MM.1S (cell line): ENCODE measurements at regions not wholly inside any gene's neighbourhood (a gene's known extent, or its start where the extent isn't known, plus 50 kb on each side); places are given as distances from the start of the nearest gene placed in this dataset.

ENCODE experiments used
- DNase-seq: peaks from one replicate; pipeline ENCODE4 v3.0.0-alpha.2; 2015
- H2AFZ ChIP-seq: fragments of 300-600 bp; sonication (generic); 2 replicates; pipeline ENCODE4 v1.6.0; 2016; ENCODE audit warnings: antibody characterized with exemption, low read length
- H3F3A ChIP-seq: fragments of 300-600 bp; sonication (generic); 2 replicates; pipeline ENCODE4 v1.6.1; 2016; ENCODE audit warnings: mild to moderate bottlenecking, antibody characterized with exemption, low read length, moderate library complexity, mixed read lengths; ENCODE audit not compliant: insufficient read depth
- H3K27ac ChIP-seq: fragments of 300-600 bp; sonication (generic); 2 replicates; pipeline ENCODE4 v1.5.1; 2016; ENCODE audit warnings: mild to moderate bottlenecking, low read length
- H3K27me3 ChIP-seq: fragments of 300-600 bp; sonication (generic); replicated peaks from 2 replicates; pipeline ENCODE4 v1.6.0; 2016; ENCODE audit warnings: low read length; ENCODE audit not compliant: insufficient read depth
- H3K36me3 ChIP-seq: fragments of 300-600 bp; sonication (generic); replicated peaks from 2 replicates; pipeline ENCODE4 v1.6.1; 2016; ENCODE audit warnings: mild to moderate bottlenecking, low read length, mixed read lengths; ENCODE audit not compliant: insufficient read depth
- H3K4me1 ChIP-seq: fragments of 300-600 bp; sonication (generic); 2 replicates; pipeline ENCODE4 v1.6.1; 2016; ENCODE audit warnings: low read length, mixed read lengths
- H3K4me2 ChIP-seq: fragments of 300-600 bp; sonication (generic); 2 replicates; pipeline ENCODE4 v1.6.0; 2016; ENCODE audit warnings: low read depth, low read length
- H3K4me3 ChIP-seq: fragments of 300-600 bp; sonication (generic); 2 replicates; pipeline ENCODE4 v1.5.1; 2016; ENCODE audit warnings: low read length, mixed read lengths
- H3K79me2 ChIP-seq: fragments of 300-600 bp; sonication (generic); 2 replicates; pipeline ENCODE4 v1.6.1; 2016; ENCODE audit warnings: mixed run types, low read length, mixed read lengths
- H3K9ac ChIP-seq: fragments of 300-600 bp; sonication (generic); 2 replicates; pipeline ENCODE4 v1.6.1; 2016; ENCODE audit warnings: low read length, mixed read lengths
- H3K9me2 ChIP-seq: fragments of 300-600 bp; sonication (generic); replicated peaks from 2 replicates; pipeline ENCODE4 v1.6.1; 2016; ENCODE audit warnings: mild to moderate bottlenecking, low read length, mixed read lengths; ENCODE audit not compliant: insufficient read depth
- H3K9me3 ChIP-seq: fragments of 300-600 bp; sonication (generic); replicated peaks from 2 replicates; pipeline ENCODE4 v1.6.1; 2016; ENCODE audit warnings: mild to moderate bottlenecking, low read length, mixed read lengths; ENCODE audit not compliant: insufficient read depth
- H4K20me1 ChIP-seq: fragments of 300-600 bp; sonication (generic); 2 replicates; pipeline ENCODE4 v1.6.1; 2016; ENCODE audit warnings: mild to moderate bottlenecking, low read length, moderate library complexity, mixed read lengths; ENCODE audit not compliant: insufficient read depth
- EZH2 ChIP-seq: fragments of 300-600 bp; sonication (generic); optimal IDR thresholded peaks from 2 replicates; pipeline ENCODE3; 2017; ENCODE audit warnings: low read depth, mild to moderate bottlenecking, antibody characterized with exemption, low read length, mixed read lengths
- EZH2phosphoT487 ChIP-seq: fragments of 300-600 bp; sonication (generic); IDR thresholded peaks from 2 replicates; pipeline ENCODE4 v1.6.1; 2018; ENCODE audit warnings: antibody characterized with exemption, low read length
- TF ChIP-seq, protein P1 (sequence below): fragments of 300-600 bp; sonication (generic); IDR thresholded peaks from 2 replicates; pipeline ENCODE4 v1.5.1; 2016; ENCODE audit warnings: antibody characterized with exemption, low read length, mixed read lengths

DNA sequence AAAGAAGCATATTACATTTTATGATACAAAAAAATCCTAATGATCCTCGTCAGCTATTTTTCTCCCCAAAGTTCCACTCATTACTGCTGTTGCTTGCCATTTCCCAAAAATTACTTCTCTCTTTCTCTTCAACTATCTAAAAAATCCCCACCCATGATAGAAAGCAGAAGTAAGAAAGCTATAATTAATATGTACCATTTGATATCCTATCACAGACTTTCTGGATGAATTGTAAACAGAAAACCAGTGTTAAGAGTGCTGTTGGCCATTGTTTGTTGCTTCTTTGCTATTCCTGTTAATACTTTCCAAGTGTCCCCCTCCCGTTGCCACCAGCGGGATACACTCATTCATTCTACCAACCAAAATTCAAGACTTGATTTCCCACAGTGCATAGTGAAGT, 136.3 kb upstream of the SMARCA2 start:
- TF ChIP-seq EZH2: no peak
- TF ChIP-seq, protein P1, sequence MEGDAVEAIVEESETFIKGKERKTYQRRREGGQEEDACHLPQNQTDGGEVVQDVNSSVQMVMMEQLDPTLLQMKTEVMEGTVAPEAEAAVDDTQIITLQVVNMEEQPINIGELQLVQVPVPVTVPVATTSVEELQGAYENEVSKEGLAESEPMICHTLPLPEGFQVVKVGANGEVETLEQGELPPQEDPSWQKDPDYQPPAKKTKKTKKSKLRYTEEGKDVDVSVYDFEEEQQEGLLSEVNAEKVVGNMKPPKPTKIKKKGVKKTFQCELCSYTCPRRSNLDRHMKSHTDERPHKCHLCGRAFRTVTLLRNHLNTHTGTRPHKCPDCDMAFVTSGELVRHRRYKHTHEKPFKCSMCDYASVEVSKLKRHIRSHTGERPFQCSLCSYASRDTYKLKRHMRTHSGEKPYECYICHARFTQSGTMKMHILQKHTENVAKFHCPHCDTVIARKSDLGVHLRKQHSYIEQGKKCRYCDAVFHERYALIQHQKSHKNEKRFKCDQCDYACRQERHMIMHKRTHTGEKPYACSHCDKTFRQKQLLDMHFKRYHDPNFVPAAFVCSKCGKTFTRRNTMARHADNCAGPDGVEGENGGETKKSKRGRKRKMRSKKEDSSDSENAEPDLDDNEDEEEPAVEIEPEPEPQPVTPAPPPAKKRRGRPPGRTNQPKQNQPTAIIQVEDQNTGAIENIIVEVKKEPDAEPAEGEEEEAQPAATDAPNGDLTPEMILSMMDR: no peak
- no peak for TF ChIP-seq EZH2phosphoT487
- H3K27ac ChIP-seq: no peak overlapping the region
- peaks cover 43% of the 10 kb centered on the region for H3K4me1 ChIP-seq
- no peaks in the 10 kb centered on the region for H3K9me2 ChIP-seq
- H3K9me3 ChIP-seq: no peaks in the 10 kb centered on the region
- H4K20me1 ChIP-seq: no peaks in the 10 kb centered on the region
- H2AFZ ChIP-seq: no peak overlapping the region
- H3K4me2 ChIP-seq: no peak overlapping the region
- no peaks in the 10 kb centered on the region for H3K79me2 ChIP-seq
- no peaks in the 10 kb centered on the region for H3K27me3 ChIP-seq
- DNase-seq: no peak
- H3F3A ChIP-seq: peaks cover 32% of the 10 kb centered on the region
- H3K4me3 ChIP-seq: no peak overlapping the region
- H3K9ac ChIP-seq: no peak overlapping the region
- H3K36me3 ChIP-seq: no peaks in the 10 kb centered on the region

- H3K79me2 ChIP-seq: no peaks in the 10 kb centered on the region
- no peaks in the 10 kb centered on the region for H3K9me3 ChIP-seq
- no peak overlapping the region for H3K4me2 ChIP-seq
- no peaks in the 10 kb centered on the region for H4K20me1 ChIP-seq
- no peaks in the 10 kb centered on the region for H3K36me3 ChIP-seq
- H3K9ac ChIP-seq: no peak overlapping the region
- DNase-seq: no peak
- peaks cover 43% of the 10 kb centered on the region for H3K4me1 ChIP-seq
- TF ChIP-seq EZH2phosphoT487 (no peak), EZH2 (no peak)
- TF ChIP-seq, protein P1: no peak
- H2AFZ ChIP-seq: no peak overlapping the region
- H3F3A ChIP-seq: peaks cover 32% of the 10 kb centered on the region
- no peak overlapping the region for H3K4me3 ChIP-seq
- no peaks in the 10 kb centered on the region for H3K27me3 ChIP-seq
- no peaks in the 10 kb centered on the region for H3K9me2 ChIP-seq
- no peak overlapping the region for H3K27ac ChIP-seq
These were observed 135.6 kb upstream of the SMARCA2 start for GRCh38 chr9:1879501-1879900.

GRCh38 chr9:1880038-1880565, 135.0 kb upstream of the SMARCA2 start:
- Histone ChIP-seq H4K20me1 (no peaks in the 10 kb centered on the region), H3K4me3 (no peak overlapping the region), H3K4me2 (no peak overlapping the region), H3F3A (peaks cover 30% of the 10 kb centered on the region), H3K4me1 (peaks cover 40% of the 10 kb centered on the region), H3K79me2 (no peaks in the 10 kb centered on the region), H3K9ac (no peak overlapping the region), H3K9me3 (no peaks in the 10 kb centered on the region), H3K9me2 (no peaks in the 10 kb centered on the region; the same call in 1 of the 2 replicates), H3K36me3 (no peaks in the 10 kb centered on the region), H3K27ac (no peak overlapping the region), H3K27me3 (no peaks in the 10 kb centered on the region), H2AFZ (no peak overlapping the region)
- DNase-seq: no peak
- TF ChIP-seq, protein P1: no peak
- TF ChIP-seq EZH2: no peak
- no peak for TF ChIP-seq EZH2phosphoT487
